GM13976 (cell line): ENCODE measurements at regions not wholly inside any gene's neighbourhood (a gene's known extent, or its start where the extent isn't known, plus 50 kb on each side); places are given as distances from the start of the nearest gene placed in this dataset.

Experiments used
- DNase-seq: peaks from one replicate; pipeline ENCODE4 v3.0.0; 2012; ENCODE audit warnings: low spot score
- in situ Hi-C: fragments of 300-500 bp; cut with MboI; formaldehyde crosslinking; loops from one replicate; pipeline ENCODE4 v1.12.0; 2022; ENCODE audit warnings: low sequenced_read_pairs, mixed read lengths, inconsistent platforms; ENCODE audit not compliant: unreplicated experiment
- TF ChIP-seq, protein P1 (sequence below): IDR thresholded peaks from 2 replicates; pipeline ENCODE4 v1.5.1; 2012; ENCODE audit warnings: borderline replicate concordance, mild to moderate bottlenecking; ENCODE audit not compliant: insufficient read depth; ENCODE audit errors: extremely low read depth, missing control alignments, control extremely low read depth

DNA sequence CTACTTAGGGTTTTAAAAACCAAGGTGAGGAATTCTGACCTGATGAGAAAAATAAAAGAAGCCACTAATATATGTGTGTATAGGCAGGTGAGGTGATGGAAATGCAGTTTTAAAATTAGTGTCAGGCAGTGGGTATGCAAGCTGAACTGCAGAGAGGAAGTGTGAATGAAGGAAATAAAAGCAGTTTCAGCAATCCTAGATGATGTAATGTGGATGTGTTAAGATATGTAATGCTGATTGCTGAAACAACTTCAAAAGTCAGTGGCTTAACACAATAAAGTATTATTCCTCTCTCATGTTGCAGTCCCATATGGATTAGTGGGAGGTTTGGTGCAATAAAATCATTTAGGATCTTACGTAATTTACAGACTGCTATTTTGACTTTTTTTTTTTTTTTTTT lies 119.9 kb upstream of the ASCC3 start:
- in situ Hi-C loops, result no loop called here
- TF ChIP-seq, protein P1, sequence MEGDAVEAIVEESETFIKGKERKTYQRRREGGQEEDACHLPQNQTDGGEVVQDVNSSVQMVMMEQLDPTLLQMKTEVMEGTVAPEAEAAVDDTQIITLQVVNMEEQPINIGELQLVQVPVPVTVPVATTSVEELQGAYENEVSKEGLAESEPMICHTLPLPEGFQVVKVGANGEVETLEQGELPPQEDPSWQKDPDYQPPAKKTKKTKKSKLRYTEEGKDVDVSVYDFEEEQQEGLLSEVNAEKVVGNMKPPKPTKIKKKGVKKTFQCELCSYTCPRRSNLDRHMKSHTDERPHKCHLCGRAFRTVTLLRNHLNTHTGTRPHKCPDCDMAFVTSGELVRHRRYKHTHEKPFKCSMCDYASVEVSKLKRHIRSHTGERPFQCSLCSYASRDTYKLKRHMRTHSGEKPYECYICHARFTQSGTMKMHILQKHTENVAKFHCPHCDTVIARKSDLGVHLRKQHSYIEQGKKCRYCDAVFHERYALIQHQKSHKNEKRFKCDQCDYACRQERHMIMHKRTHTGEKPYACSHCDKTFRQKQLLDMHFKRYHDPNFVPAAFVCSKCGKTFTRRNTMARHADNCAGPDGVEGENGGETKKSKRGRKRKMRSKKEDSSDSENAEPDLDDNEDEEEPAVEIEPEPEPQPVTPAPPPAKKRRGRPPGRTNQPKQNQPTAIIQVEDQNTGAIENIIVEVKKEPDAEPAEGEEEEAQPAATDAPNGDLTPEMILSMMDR, result no peak
- DNase-seq, result no peak

DNA sequence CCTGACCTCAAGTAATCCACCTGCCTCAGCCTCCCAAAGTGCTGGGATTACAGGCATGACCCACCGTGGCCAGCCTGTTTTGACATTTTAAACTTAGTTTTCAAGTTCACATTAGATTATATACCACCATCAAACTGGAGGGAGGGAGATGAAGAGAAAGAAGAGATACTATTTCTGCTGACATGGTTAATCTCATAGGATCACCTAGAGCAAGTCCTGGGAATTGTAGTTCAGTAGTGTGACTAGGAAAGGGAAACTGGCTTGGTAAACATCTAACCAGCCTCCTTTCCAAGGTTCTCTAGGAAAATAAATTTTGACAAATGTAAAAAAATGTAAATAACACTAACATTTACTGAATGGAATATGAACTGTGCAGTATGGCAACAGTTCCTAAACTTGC lies 120.5 kb upstream of the ASCC3 start:
- no peak for DNase-seq
- TF ChIP-seq, protein P1, result no peak
- in situ Hi-C loops, result no loop called here

DNA sequence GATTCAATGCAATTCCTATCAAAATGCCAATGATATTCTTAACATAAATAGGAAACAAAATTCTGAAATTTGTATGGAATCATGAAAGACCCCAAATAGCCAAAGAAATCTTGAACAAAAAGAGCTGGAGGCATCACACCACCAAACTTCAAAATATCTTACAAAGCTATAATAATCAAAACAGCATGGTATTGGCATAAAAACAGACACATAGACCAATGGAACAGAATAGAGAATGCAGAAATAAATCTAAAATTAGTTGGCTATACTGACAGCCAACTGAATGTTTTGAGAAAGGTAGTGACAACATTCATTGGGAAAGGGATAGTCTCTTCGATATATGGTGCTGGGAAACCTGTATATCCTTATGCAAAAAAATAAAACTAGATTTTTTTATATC lies 121.9 kb upstream of the ASCC3 start:
- TF ChIP-seq, protein P1, result no peak
- in situ Hi-C loops, result no loop called here
- DNase-seq, result no peak

DNA sequence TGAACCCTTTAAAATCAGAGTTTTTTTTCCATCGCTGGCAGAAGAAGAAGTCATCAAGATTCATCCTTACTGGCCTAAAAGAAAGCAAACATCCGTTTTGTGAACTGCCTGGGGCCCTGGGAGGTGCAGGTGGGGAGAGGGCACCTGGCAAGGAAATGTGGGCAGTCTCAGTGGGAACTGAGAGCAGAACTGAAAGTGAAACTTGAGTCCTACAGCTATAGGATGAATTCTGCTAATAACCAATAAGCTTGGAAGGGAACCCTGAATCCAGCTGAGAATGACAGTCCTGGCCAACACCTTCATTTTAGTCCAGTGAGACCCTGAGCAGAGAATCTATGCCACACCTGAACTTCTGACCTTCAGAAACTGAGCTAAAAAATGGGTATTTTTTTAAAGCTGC lies 130.1 kb upstream of the ASCC3 start:
- no peak for DNase-seq
- in situ Hi-C loops, result no loop called here
- TF ChIP-seq, protein P1, result no peak

DNA sequence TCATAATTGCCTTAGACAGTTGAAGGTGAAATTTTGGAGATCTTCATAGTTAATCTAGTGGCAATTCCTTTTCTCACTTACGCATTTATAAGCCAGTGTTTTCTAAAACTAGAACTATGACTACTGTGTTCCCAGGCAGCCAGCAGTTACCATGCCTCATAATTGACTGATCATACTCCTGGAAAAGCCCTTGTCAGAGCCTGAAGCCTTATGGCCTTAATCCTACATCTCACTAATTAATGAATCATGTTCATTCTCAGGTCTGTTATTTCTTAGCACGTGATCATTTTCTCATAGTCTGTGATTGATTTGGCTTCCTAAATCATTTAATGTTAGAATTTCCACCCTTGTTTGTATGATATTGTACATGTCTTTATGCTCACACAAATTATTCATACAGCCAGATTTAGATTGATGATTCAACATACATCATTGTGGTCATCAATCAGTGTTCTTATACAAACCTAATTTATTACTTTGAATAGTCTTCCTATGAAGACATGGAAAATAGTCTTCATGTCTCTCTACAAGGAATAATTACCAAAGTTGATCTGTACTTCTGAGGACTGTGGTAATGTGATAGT lies 132.6 kb upstream of the ASCC3 start:
- TF ChIP-seq, protein P1, result no peak
- DNase-seq, result no peak
- in situ Hi-C loops, result no loop called here

DNA sequence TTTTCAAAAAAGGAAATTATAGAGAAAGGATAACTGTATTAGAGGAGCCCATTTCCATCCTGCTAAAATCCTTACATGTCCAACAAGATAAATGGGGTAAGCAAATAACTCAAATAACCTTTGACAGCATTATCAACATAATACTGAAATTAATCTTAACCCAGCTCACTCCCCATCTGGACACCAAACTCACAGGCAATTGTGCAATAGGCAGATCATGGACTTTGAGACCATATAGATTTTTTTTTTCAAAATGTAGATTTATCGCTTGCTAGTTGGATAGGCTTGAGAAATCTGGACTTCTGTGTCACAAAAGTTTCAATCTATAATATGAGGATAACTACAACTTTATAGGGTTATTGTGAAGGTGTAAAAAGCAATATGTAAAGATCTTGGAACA lies 134.4 kb upstream of the ASCC3 start:
- TF ChIP-seq, protein P1, result no peak
- in situ Hi-C loops, result no loop called here
- no peak for DNase-seq
